Astrocyte of the cerebellum (primary cell): ENCODE measurements at regions not wholly inside any gene's neighbourhood (a gene's known extent, or its start where the extent isn't known, plus 50 kb on each side); places are given as distances from the start of the nearest gene placed in this dataset.
"Not testable (repeated sequence)": the region's sequence is repeated elsewhere in the genome, so short reads cannot be mapped to it uniquely, and the experiment has no call there.

ENCODE experiments used
- DNase-seq: peaks from one replicate; pipeline ENCODE4 v3.0.0-alpha.2; 2011; ENCODE audit warnings: low read depth
- H3K4me3 ChIP-seq: 2 replicates; pipeline ENCODE4 v1.5.1; 2011; ENCODE audit warnings: mild to moderate bottlenecking, low read depth, low read length, moderate library complexity
- CTCF ChIP-seq: IDR thresholded peaks from 2 replicates; pipeline ENCODE4 v1.5.1; 2012; ENCODE audit warnings: low read length, low read depth, moderate library complexity, mild to moderate bottlenecking; ENCODE audit errors: missing control alignments
- in situ Hi-C: cut with HindIII; loops from 2 replicates; pipeline ENCODE4 v1.10.0; 2017; ENCODE audit warnings: low sequenced_read_pairs

- TF ChIP-seq CTCF, result no peak
- no peak for DNase-seq
- in situ Hi-C loops, result no loop called here
- no peak overlapping the region for H3K4me3 ChIP-seq
These were observed 131.0 kb downstream of the KCNK1 start for GRCh38 chr1:233744779-233745513.

- no peak for DNase-seq
- no peak overlapping the region for H3K4me3 ChIP-seq
- in situ Hi-C loops, result no loop called here
- no peak for TF ChIP-seq CTCF
These were observed 136.2 kb downstream of the KCNK1 start for GRCh38 chr1:233750139-233750538.

- in situ Hi-C loops, result no loop called here
- DNase-seq, result no peak
- TF ChIP-seq CTCF, result no peak
- H3K4me3 ChIP-seq, result no peak overlapping the region
These were observed 144.8 kb upstream of the SLC35F3 start for GRCh38 chr1:233759665-233760064.

GRCh38 chr1:233764304-233764703 is 140.2 kb upstream of the SLC35F3 start:
- in situ Hi-C loops, H3K4me3 ChIP-seq, DNase-seq: not testable (repeated sequence)

- no peak for TF ChIP-seq CTCF
- in situ Hi-C loops, result no loop called here
These were observed 126.9 kb upstream of the SLC35F3 start for GRCh38 chr1:233777566-233777965.

GRCh38 chr1:233780049-233780448 is 124.4 kb upstream of the SLC35F3 start:
- no peak overlapping the region for H3K4me3 ChIP-seq
- in situ Hi-C loops, result no loop called here
- TF ChIP-seq CTCF, result no peak
- DNase-seq, result no peak

More at GRCh38 chr1:233777566-233777965, 126.9 kb upstream of the SLC35F3 start:
- H3K4me3 ChIP-seq, result no peak overlapping the region
- no peak for DNase-seq

GRCh38 chr1:233782937-233783586 is 121.4 kb upstream of the SLC35F3 start:
- in situ Hi-C loops, result no loop called here
- TF ChIP-seq CTCF, result no peak

More at GRCh38 chr1:233782937-233783586, 121.4 kb upstream of the SLC35F3 start:
- DNase-seq, result no peak
- H3K4me3 ChIP-seq, result no peak overlapping the region
